KOPT-K1 (cell line): ENCODE measurements at regions not wholly inside any gene's neighbourhood (a gene's known extent, or its start where the extent isn't known, plus 50 kb on each side); places are given as distances from the start of the nearest gene placed in this dataset.

Source experiments
- H3K27ac ChIP-seq: fragments of 200-600 bp; sonication (generic); 2 replicates; pipeline ENCODE4 v1.5.1; 2016; ENCODE audit warnings: antibody characterized with exemption, mild to moderate bottlenecking, low read depth, low read length; ENCODE audit not compliant: poor library complexity, severe bottlenecking
- H3K36me3 ChIP-seq: fragments of 200-600 bp; sonication (generic); 2 replicates; pipeline ENCODE4 v1.5.1; 2017; ENCODE audit warnings: antibody characterized with exemption, mild to moderate bottlenecking, low read length, moderate library complexity; ENCODE audit not compliant: insufficient read depth
- H3K9me3 ChIP-seq: fragments of 200-600 bp; sonication (generic); 2 replicates; pipeline ENCODE4 v1.5.1; 2017; ENCODE audit warnings: antibody characterized with exemption, low read length, mild to moderate bottlenecking; ENCODE audit not compliant: insufficient read depth, poor library complexity, severe bottlenecking

GRCh38 chr9:106625259-106625789, 237.6 kb upstream of the ZNF462 start:
- no peak overlapping the region for H3K27ac ChIP-seq
- H3K36me3 ChIP-seq: no peaks in the 10 kb centered on the region
- H3K9me3 ChIP-seq: no peaks in the 10 kb centered on the region

- Histone ChIP-seq H3K9me3 (no peaks in the 10 kb centered on the region), H3K27ac (no peak overlapping the region), H3K36me3 (no peaks in the 10 kb centered on the region)
Observed at GRCh38 chr9:106626936-106627335, 236.0 kb upstream of the ZNF462 start.

- Histone ChIP-seq H3K9me3 (no peaks in the 10 kb centered on the region), H3K27ac (no peak overlapping the region)
Observed at GRCh38 chr9:106632621-106633020, 230.3 kb upstream of the ZNF462 start.

GRCh38 chr9:106634183-106634582, 228.8 kb upstream of the ZNF462 start:
- no peak overlapping the region for H3K27ac ChIP-seq
- H3K36me3 ChIP-seq: no peaks in the 10 kb centered on the region
- H3K9me3 ChIP-seq: no peaks in the 10 kb centered on the region

More at GRCh38 chr9:106632621-106633020, 230.3 kb upstream of the ZNF462 start:
- no peaks in the 10 kb centered on the region for H3K36me3 ChIP-seq

DNA sequence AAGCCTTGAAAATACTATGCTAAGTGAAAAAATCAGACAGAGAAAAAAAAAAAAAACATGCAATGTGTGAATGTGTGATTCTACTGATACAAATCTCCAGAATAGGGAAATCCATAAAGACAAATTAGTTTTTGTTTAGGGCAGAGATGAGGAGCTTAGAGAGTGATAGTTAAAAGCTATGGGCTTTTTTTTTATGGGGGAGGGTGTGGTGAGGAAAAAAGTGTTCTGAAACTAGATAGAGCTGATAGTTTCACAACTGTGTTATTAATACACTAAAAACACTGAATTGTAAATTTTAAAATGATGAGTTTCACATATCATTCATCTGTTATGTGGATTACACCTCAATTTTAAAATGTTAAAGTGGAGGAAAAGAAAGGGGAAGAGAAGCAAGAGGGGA, 228.3 kb upstream of the ZNF462 start:
- no peaks in the 10 kb centered on the region for H3K36me3 ChIP-seq
- no peak overlapping the region for H3K27ac ChIP-seq
- H3K9me3 ChIP-seq: no peaks in the 10 kb centered on the region

- Histone ChIP-seq H3K36me3 (no peaks in the 10 kb centered on the region), H3K9me3 (no peaks in the 10 kb centered on the region), H3K27ac (no peak overlapping the region)
Observed at GRCh38 chr9:106637486-106637885, 225.5 kb upstream of the ZNF462 start.

DNA sequence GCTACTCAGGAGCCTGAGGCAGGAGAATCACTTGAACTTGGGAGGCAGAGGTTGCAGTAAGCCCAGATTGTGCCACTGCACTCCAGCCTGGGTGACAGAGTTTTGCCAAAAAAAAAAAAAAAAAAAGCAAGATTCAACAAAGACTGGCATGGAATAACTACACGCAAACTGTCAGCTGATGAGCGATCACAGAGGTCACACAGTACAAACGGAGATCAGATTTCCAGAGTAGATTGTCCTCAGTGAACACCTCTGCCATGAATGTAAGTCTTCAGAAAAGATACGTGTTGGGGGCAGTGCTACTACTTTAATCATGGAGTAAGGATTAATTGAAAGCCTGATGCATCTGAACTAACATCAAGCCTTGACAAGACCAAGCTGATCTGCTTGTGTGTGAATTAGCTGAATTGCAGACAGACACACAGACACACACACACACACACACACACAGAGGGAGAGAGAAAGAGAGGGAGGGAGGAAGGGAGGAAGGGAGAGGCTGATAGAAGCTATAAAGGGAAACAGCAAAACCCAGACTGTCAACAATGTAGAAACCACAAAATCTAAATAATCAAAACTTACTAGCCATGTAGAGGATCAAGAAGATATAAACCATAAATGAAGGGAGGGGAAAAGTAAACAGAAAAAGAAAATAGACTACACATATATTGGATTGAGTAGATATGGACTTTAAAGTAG, 222.9 kb upstream of the ZNF462 start:
- H3K9me3 ChIP-seq: no peaks in the 10 kb centered on the region
- H3K27ac ChIP-seq: no peak overlapping the region
- H3K36me3 ChIP-seq: no peaks in the 10 kb centered on the region

- H3K9me3 ChIP-seq: no peaks in the 10 kb centered on the region
- no peak overlapping the region for H3K27ac ChIP-seq
- H3K36me3 ChIP-seq: no peaks in the 10 kb centered on the region
Observed at GRCh38 chr9:106643211-106643930, 219.6 kb upstream of the ZNF462 start.

DNA sequence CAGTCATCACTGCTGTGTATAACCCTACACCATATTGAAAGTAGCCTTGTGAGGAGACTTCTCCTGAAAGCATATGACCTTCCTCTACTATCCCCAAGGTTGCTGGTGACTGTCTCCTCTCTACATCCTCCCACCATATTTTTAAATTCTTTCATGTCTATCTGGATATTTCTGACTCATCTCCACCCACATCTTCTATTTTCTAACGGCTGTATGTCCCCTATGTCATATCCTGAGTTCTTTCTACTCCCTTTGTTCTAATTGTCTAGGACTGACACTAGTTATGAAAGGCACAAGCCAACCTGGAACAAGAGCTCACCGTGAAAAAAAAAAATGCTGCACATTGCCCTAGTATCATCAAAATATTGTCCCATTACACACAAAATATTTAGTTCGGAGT, 218.3 kb upstream of the ZNF462 start:
- Histone ChIP-seq H3K27ac (no peak overlapping the region), H3K36me3 (no peaks in the 10 kb centered on the region), H3K9me3 (no peaks in the 10 kb centered on the region)

GRCh38 chr9:106648799-106649198, 214.2 kb upstream of the ZNF462 start:
- H3K27ac ChIP-seq: no peak overlapping the region
- H3K36me3 ChIP-seq: no peaks in the 10 kb centered on the region
- no peaks in the 10 kb centered on the region for H3K9me3 ChIP-seq

- Histone ChIP-seq H3K36me3 (no peaks in the 10 kb centered on the region), H3K9me3 (no peaks in the 10 kb centered on the region), H3K27ac (no peak overlapping the region)
Observed at GRCh38 chr9:106649664-106650063, 213.3 kb upstream of the ZNF462 start.

- Histone ChIP-seq H3K27ac (no peak overlapping the region), H3K36me3 (no peaks in the 10 kb centered on the region), H3K9me3 (no peaks in the 10 kb centered on the region)
Observed at GRCh38 chr9:106653213-106653612, 209.8 kb upstream of the ZNF462 start.

GRCh38 chr9:106655966-106656365, 207.0 kb upstream of the ZNF462 start:
- no peak overlapping the region for H3K27ac ChIP-seq
- H3K9me3 ChIP-seq: no peaks in the 10 kb centered on the region
- H3K36me3 ChIP-seq: no peaks in the 10 kb centered on the region

GRCh38 chr9:106657926-106658325, 205.0 kb upstream of the ZNF462 start:
- Histone ChIP-seq H3K9me3 (no peaks in the 10 kb centered on the region), H3K27ac (no peak overlapping the region), H3K36me3 (no peaks in the 10 kb centered on the region)

- H3K9me3 ChIP-seq: no peaks in the 10 kb centered on the region
- no peaks in the 10 kb centered on the region for H3K36me3 ChIP-seq
- no peak overlapping the region for H3K27ac ChIP-seq
Observed at GRCh38 chr9:106668534-106668933, 194.4 kb upstream of the ZNF462 start.

- H3K27ac ChIP-seq: no peak overlapping the region
- no peaks in the 10 kb centered on the region for H3K36me3 ChIP-seq
- no peaks in the 10 kb centered on the region for H3K9me3 ChIP-seq
Observed at GRCh38 chr9:106669835-106670234, 193.1 kb upstream of the ZNF462 start.
